ENCODE measurements at regions not wholly inside any gene's neighbourhood (a gene's known extent, or its start where the extent isn't known, plus 50 kb on each side); places are given as distances from the start of the nearest gene placed in this dataset.
"Not testable (repeated sequence)": the region's sequence is repeated elsewhere in the genome, so short reads cannot be mapped to it uniquely, and the experiment has no call there.

DNA sequence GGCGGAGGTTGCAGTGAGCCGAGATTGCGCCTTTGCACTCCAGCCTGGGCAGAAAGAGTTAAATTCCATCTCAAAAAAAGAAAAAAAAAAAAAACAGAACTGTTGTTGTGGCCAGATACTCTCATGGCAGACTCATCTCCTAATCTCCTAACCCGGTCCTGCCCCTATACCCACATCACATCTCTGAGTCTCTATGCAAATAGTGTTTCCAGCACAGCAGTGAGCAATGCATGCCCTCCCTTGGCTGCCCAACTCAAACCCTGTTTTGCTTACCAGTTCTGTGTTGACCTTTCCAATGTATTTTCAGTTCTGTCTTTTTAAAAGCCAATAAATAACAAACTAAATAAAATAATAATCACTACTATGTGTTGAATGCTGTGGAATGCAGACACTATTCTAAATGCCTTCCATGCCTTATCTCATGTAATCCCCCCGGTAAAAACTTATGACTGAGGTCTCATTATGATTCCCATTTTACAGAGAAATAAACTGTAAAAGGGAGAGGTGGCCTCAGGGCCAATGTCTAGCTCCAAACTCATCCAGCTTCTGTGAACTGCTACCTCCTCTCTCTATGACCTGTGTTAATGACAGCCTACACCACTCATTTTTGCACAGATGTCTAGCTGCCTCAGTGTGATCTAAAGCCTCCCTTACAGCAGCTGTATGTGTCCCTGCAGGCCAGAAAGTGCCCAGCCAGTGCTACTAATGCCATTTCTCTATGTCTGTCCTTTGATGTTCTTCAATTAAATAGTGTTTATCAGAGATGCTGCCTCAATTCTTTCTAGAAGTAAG, 289.8 kb downstream of the HS3ST3B1 start:
- Histone ChIP-seq H3K9me3 (ENCODE audit: control insufficient read depth, insufficient read depth, low read length) (no peaks in the 10 kb centered on the region), H3K27me3 (ENCODE audit: control insufficient read depth, insufficient read depth, low read length) (no peaks in the 10 kb centered on the region), H3K4me3 (ENCODE audit: low read length) (no peak overlapping the region), H3K4me1 (ENCODE audit: control insufficient read depth, insufficient read depth, low read length) (no peaks in the 10 kb centered on the region), H3K36me3 (ENCODE audit: control insufficient read depth, insufficient read depth, low read length) (no peaks in the 10 kb centered on the region), H3K27ac (ENCODE audit: low read length) (no peak overlapping the region)
- no peak for DNase-seq (ENCODE audit: low read depth, low spot score)
- WGBS (ENCODE audit: insufficient coverage, insufficient read length): no CpG with 5 or more reads among the region's 5 CpGs

DNA sequence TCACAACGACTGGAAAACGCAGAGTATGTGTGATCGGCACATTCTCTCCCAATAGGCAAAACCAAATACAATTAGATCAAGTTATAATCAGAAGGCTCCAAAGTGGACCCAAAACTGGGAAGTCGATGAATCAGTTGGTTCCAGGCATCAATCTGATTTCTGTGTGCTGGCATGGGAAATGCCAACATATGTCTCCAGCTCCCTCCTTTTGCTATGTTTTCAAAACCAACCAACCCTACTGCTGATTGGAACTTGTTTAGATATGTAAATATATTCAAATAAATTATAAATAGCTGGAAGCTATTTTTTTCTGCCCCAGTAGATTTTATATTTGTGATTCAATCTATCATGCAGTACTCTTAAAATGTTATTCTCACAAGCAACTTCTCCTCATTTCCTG, 284.2 kb downstream of the HS3ST3B1 start:
- Histone ChIP-seq H3K27me3 (ENCODE audit: control insufficient read depth, insufficient read depth, low read length) (no peaks in the 10 kb centered on the region), H3K36me3 (ENCODE audit: control insufficient read depth, insufficient read depth, low read length) (no peaks in the 10 kb centered on the region), H3K4me1 (ENCODE audit: control insufficient read depth, insufficient read depth, low read length) (peaks cover 2% of the 10 kb centered on the region; the same call in 1 of the 2 replicates), H3K4me3 (ENCODE audit: low read length) (no peak overlapping the region), H3K9me3 (ENCODE audit: control insufficient read depth, insufficient read depth, low read length) (no peaks in the 10 kb centered on the region), H3K27ac (ENCODE audit: low read length) (no peak overlapping the region)
- WGBS (ENCODE audit: insufficient coverage, insufficient read length): no CpG with 5 or more reads among the region's 4 CpGs
- DNase-seq (ENCODE audit: low read depth, low spot score): no peak

DNA sequence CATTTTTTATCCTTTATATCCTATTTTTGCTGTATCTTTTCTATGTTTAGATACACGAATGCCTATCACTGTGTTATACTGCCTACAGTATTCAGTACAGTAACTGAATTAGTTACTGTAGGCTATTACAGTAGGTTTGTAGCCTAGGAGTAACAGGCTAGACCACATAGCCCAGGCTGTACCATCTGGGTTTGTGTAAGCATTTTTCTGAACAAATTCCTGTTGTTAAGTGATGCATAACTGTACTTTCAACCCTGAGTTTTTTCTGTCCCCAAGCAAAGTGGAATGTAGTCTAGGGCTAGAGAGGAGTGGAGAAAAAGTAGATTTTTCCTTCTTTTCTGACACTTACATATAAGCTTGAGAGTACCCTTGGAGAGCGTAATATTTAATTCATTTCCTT, 282.1 kb downstream of the HS3ST3B1 start:
- no peaks in the 10 kb centered on the region for H3K36me3 ChIP-seq (ENCODE audit: control insufficient read depth, insufficient read depth, low read length)
- H3K27ac ChIP-seq (ENCODE audit: low read length): no peak overlapping the region
- H3K9me3 ChIP-seq (ENCODE audit: control insufficient read depth, insufficient read depth, low read length): no peaks in the 10 kb centered on the region
- H3K4me3 ChIP-seq (ENCODE audit: low read length): no peak overlapping the region
- H3K4me1 ChIP-seq (ENCODE audit: control insufficient read depth, insufficient read depth, low read length): peaks cover 2% of the 10 kb centered on the region; the same call in 1 of the 2 replicates
- H3K27me3 ChIP-seq (ENCODE audit: control insufficient read depth, insufficient read depth, low read length): no peaks in the 10 kb centered on the region
- no peak for DNase-seq (ENCODE audit: low read depth, low spot score)
- WGBS (ENCODE audit: insufficient coverage, insufficient read length): no CpG with 5 or more reads among the region's 2 CpGs

DNA sequence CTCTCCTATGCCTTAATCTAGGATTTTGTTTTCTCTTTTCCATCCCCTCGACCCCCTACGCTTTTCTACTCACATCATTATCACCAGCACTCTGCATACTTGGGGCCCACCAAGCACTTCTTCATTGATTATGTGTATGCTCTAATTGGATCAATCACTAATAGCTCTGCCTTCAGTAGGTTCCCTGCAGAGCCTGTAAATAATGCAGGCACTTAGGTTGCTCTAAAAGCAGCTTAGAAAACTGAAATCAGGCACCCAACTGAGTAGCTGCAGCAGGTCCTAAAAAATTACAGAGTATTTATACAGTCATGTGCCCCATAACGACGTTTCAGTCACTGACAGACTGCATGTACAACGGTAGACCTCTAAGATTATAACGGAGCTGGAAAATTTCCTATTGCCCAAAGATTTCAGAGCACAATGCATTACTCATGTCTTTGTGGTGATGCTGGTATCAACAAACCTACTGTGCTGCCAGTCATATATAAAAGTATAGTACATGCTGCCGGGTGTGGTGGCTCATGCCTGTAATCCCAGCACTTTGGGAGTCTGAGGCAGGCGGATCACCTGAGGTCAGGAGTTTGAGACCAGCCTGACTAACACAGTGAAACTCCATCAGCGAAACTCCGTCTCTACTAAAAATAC, 280.4 kb downstream of the HS3ST3B1 start:
- DNase-seq (ENCODE audit: low read depth, low spot score): no peak
- H3K36me3 ChIP-seq (ENCODE audit: control insufficient read depth, insufficient read depth, low read length): no peaks in the 10 kb centered on the region
- no peaks in the 10 kb centered on the region for H3K9me3 ChIP-seq (ENCODE audit: control insufficient read depth, insufficient read depth, low read length)
- no peak overlapping the region for H3K4me3 ChIP-seq (ENCODE audit: low read length)
- WGBS (ENCODE audit: insufficient coverage, insufficient read length): no CpG with 5 or more reads among the region's 10 CpGs
- H3K27me3 ChIP-seq (ENCODE audit: control insufficient read depth, insufficient read depth, low read length): no peaks in the 10 kb centered on the region
- H3K27ac ChIP-seq (ENCODE audit: low read length): no peak overlapping the region
- peaks cover 2% of the 10 kb centered on the region; the same call in 1 of the 2 replicates for H3K4me1 ChIP-seq (ENCODE audit: control insufficient read depth, insufficient read depth, low read length)

DNA sequence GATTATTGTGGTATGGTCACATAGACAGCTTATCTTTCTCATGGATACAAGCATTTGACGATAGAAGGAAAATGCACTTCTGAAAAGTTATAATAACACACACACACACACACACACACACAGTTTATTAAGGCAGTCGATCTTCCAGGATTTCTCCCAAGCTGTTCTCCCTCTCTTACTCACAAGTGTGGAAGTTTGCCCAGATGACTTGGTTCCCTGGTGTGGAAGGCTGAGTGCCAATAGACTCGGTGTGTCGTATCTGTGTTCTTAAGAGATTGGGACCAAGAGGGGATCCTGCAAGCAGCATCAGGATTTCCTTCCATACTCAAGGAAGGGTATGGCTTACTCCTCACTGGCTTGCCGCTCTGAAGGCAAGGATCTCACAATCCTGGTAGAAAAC, 279.6 kb downstream of the HS3ST3B1 start:
- Histone ChIP-seq H3K9me3 (ENCODE audit: control insufficient read depth, insufficient read depth, low read length) (no peaks in the 10 kb centered on the region), H3K27ac (ENCODE audit: low read length) (no peak overlapping the region), H3K4me1 (ENCODE audit: control insufficient read depth, insufficient read depth, low read length) (peaks cover 2% of the 10 kb centered on the region; the same call in 1 of the 2 replicates), H3K36me3 (ENCODE audit: control insufficient read depth, insufficient read depth, low read length) (no peaks in the 10 kb centered on the region), H3K27me3 (ENCODE audit: control insufficient read depth, insufficient read depth, low read length) (no peaks in the 10 kb centered on the region), H3K4me3 (ENCODE audit: low read length) (no peak overlapping the region)
- no CpG with 5 or more reads among the region's 5 CpGs for WGBS (ENCODE audit: insufficient coverage, insufficient read length)
- DNase-seq (ENCODE audit: low read depth, low spot score): no peak

DNA sequence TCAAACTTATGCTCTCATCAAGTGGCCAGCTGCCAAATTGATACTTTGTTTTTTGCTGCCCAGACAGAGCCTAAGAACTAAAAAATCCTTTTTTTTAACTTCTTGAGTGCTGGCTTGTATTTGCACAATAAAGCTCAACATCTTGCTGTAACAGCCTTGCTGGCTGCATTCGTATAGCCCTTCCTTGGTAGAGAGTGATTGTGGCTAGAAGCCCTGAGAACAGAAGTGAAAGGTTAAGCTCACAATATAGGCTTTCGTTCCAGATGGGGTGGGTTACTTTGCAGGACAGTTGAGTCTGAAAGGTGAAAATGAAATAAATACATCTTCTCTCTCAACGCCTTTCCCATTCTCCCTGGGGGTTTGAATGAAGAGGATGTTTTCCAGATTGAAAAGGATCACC, 278.8 kb downstream of the HS3ST3B1 start:
- Histone ChIP-seq H3K4me1 (ENCODE audit: control insufficient read depth, insufficient read depth, low read length) (peaks cover 2% of the 10 kb centered on the region; the same call in 1 of the 2 replicates), H3K9me3 (ENCODE audit: control insufficient read depth, insufficient read depth, low read length) (no peaks in the 10 kb centered on the region), H3K27ac (ENCODE audit: low read length) (no peak overlapping the region), H3K4me3 (ENCODE audit: low read length) (no peak overlapping the region), H3K27me3 (ENCODE audit: control insufficient read depth, insufficient read depth, low read length) (no peaks in the 10 kb centered on the region), H3K36me3 (ENCODE audit: control insufficient read depth, insufficient read depth, low read length) (no peaks in the 10 kb centered on the region)
- no peak for DNase-seq (ENCODE audit: low read depth, low spot score)
- WGBS (ENCODE audit: insufficient coverage, insufficient read length): no CpG with 5 or more reads among the region's 3 CpGs

DNA sequence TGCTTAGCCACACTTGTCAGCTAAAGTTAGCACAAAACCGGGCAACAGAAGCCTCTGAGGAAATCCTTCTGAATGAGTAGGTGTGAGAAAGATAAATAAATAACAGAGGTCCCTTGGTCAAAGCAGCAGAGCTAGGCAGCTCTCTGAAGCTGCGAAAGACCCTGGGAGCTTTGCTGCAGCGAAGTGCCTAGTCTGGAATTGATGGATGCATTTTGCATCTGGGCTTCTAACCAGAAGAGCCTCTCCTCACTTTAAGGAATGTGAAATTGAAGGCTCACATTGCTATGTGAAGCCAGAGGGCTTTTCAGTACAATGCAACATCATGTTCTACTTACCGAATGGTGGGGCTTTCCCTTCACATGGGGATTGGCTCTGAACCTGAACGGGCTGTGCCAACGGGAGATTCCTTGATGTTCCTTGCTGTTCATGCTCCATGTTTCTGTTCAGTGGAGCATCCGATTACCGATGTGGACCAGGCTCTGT, 274.6 kb downstream of the HS3ST3B1 start:
- no CpG with 5 or more reads among the region's 8 CpGs for WGBS (ENCODE audit: insufficient coverage, insufficient read length)
- DNase-seq (ENCODE audit: low read depth, low spot score): no peak
- no peaks in the 10 kb centered on the region for H3K27me3 ChIP-seq (ENCODE audit: control insufficient read depth, insufficient read depth, low read length)
- H3K36me3 ChIP-seq (ENCODE audit: control insufficient read depth, insufficient read depth, low read length): no peaks in the 10 kb centered on the region
- no peaks in the 10 kb centered on the region for H3K9me3 ChIP-seq (ENCODE audit: control insufficient read depth, insufficient read depth, low read length)
- no peak overlapping the region for H3K4me3 ChIP-seq (ENCODE audit: low read length)
- H3K4me1 ChIP-seq (ENCODE audit: control insufficient read depth, insufficient read depth, low read length): no peaks in the 10 kb centered on the region
- no peak overlapping the region for H3K27ac ChIP-seq (ENCODE audit: low read length)

DNA sequence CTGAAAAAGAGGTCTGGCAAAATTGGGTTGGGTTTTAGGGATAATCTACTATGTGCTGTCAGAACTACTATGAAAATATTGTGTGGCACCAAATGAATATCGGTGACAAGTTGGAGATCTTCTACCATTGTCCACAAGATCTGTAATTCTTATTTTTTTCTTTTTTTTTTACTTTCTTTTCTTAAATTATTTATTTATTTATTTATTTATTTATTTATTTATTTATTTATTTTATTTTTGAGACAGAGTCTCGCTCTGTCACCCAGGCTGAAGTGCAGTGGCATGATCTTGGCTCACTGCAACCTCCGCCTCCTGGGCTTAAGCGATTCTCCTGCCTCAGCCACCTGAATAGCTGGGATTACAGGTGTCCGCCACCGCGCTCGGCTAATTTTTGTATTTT, 259.4 kb downstream of the HS3ST3B1 start:
- not testable (repeated sequence) for H3K27me3 ChIP-seq (ENCODE audit: control insufficient read depth, insufficient read depth, low read length); H3K4me1 ChIP-seq (ENCODE audit: control insufficient read depth, insufficient read depth, low read length); H3K27ac ChIP-seq (ENCODE audit: low read length); H3K9me3 ChIP-seq (ENCODE audit: control insufficient read depth, insufficient read depth, low read length); H3K4me3 ChIP-seq (ENCODE audit: low read length); DNase-seq (ENCODE audit: low read depth, low spot score); H3K36me3 ChIP-seq (ENCODE audit: control insufficient read depth, insufficient read depth, low read length)
- no CpG with 5 or more reads among the region's 8 CpGs for WGBS (ENCODE audit: insufficient coverage, insufficient read length)

DNA sequence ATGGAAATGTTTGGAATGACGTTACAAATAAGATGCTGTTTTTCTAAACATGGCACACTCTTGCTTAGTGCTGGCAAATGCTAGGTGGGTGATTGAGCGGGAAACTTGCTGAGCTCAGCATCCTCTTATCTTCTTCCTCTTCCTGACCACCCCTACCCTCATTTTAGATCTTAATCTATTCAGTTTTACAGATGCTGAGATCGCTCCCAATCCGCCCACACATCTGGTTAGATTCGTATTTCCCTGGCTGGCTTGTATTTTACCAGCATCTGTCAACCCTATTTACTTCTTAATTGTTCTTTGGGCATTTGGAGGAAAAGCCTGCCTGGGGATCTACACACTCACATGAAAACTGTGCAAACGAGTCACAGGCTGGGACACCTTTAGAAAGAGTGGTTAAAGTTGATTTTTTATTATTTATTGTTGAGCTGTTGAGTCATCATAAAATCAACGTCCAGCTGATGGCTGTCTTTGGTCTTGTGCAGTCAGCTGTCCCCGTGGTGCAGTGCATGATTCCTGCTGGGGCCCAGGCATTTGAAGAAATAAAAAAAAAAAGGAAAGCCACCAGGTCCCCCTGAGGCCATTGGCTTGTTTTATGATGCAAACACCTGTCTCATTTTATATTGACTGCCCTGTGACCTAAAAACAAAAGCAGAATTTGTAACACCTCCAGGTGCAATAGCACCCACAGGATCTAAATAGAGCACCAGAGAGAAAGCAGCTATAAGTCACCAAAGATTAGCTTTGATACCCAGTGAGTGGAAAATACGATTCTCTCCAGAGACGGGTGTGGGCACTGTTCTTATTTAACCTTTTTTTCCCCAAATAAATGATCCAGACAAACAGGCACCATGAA, 258.6 kb downstream of the HS3ST3B1 start:
- DNase-seq (ENCODE audit: low read depth, low spot score): no peak
- Histone ChIP-seq H3K4me3 (ENCODE audit: low read length) (no peak overlapping the region), H3K27me3 (ENCODE audit: control insufficient read depth, insufficient read depth, low read length) (no peaks in the 10 kb centered on the region), H3K27ac (ENCODE audit: low read length) (no peak overlapping the region), H3K9me3 (ENCODE audit: control insufficient read depth, insufficient read depth, low read length) (no peaks in the 10 kb centered on the region), H3K36me3 (ENCODE audit: control insufficient read depth, insufficient read depth, low read length) (no peaks in the 10 kb centered on the region), H3K4me1 (ENCODE audit: control insufficient read depth, insufficient read depth, low read length) (peaks cover 4% of the 10 kb centered on the region; the same call in 1 of the 2 replicates)
- no CpG with 5 or more reads among the region's 10 CpGs for WGBS (ENCODE audit: insufficient coverage, insufficient read length)

DNA sequence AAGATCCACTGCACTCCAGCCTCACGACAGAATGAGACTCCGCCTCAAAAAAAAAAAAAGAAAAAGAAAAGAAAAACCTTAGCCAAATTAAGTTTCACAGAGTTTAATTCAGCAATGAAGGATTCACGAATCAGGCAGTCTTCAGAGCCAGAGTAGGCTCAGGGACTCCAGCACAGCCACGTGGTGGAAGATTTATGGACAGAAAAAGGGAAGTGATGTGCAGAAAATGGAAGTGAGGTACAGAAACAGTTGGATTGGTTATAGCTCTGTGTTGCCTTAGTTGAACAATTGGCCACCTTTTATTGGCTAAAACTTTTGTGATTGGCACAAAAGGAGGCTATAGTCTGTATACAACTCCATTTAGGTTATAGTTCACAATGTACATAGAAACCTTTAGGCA, 256.6 kb downstream of the HS3ST3B1 start:
- H3K27ac ChIP-seq (ENCODE audit: low read length): no peak overlapping the region
- H3K9me3 ChIP-seq (ENCODE audit: control insufficient read depth, insufficient read depth, low read length): no peaks in the 10 kb centered on the region
- WGBS (ENCODE audit: insufficient coverage, insufficient read length): no CpG with 5 or more reads among the region's 4 CpGs
- DNase-seq (ENCODE audit: low read depth, low spot score): no peak
- H3K27me3 ChIP-seq (ENCODE audit: control insufficient read depth, insufficient read depth, low read length): no peaks in the 10 kb centered on the region
- no peaks in the 10 kb centered on the region for H3K36me3 ChIP-seq (ENCODE audit: control insufficient read depth, insufficient read depth, low read length)
- peaks cover 4% of the 10 kb centered on the region; the same call in 1 of the 2 replicates for H3K4me1 ChIP-seq (ENCODE audit: control insufficient read depth, insufficient read depth, low read length)
- H3K4me3 ChIP-seq (ENCODE audit: low read length): no peak overlapping the region

All from iPS DF 6.9 (cell line).